ENCODE measurements at regions not wholly inside any gene's neighbourhood (a gene's known extent, or its start where the extent isn't known, plus 50 kb on each side); places are given as distances from the start of the nearest gene placed in this dataset.

DNA sequence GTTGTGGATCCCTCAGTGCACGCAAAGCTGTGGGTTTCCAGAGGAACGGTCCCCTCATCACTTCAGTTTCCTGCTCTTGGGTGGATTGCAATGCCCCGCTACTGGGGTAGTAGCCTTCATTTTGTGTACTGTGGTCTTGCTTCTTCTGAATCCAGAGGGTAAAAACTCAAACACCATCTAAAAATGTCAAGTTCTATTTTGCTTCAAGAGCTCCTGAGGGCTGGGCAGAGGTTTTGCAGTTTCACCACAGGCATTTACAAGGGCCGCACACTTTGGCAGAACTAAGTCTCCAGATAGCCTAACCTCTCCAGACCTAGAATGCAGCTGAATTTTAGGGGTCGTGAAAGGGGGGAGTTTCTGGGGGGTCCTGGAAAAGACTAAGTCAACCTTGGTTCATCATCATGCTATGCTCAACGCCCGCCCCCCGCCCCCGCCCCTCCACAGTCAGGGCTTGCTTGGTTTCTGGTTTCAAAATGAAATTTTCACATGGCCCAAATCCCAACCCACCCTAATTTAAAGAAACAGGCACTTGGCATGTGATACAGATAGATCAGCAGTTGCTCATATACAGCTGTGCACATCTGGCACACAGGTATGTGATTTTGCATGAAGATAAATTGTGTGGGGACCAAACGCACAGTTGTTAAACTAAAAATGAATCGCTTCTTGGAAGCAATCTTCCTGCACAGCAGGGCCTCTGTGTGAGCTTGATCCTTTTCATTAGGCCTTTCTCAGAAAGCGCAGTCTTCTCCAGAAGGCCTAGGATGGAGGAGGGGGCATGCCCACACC, 329.6 kb downstream of the OSR1 start:
- ChIA-PET CTCF (no interaction called here), POLR2A (no interaction called here)

DNA sequence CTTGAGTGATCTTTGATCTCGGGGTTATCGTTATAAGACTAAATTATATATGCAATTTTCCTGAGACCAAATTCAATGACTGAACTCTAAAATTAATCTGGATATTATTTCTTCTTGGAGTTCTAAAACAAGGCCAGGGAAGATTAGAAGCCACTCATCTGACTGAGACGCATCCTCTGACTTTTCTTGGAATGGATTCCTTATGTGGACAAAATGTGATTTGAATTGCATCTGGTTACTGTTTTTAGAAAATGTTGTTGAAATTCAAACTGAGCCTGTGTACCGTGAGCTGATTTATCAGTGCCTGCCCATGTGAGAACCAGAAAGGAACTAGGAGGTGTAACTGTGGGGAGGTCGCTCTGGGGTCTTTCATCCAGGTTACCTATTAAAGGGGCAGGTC, 330.8 kb downstream of the OSR1 start:
- no peaks in the 10 kb centered on the region for H3K36me3 Mint-ChIP-seq (ENCODE audit: insufficient read depth, unreplicated experiment)
- H3K27ac Mint-ChIP-seq (ENCODE audit: unreplicated experiment) = no peak overlapping the region
- Histone ChIP-seq H3K4me1 (no peaks in the 10 kb centered on the region), H3K36me3 (ENCODE audit: control insufficient read depth, insufficient read depth, low read length) (no peaks in the 10 kb centered on the region), H3K4me3 (ENCODE audit: low read depth, low read length) (no peak overlapping the region), H3K27me3 (replicated peaks; ENCODE audit: control insufficient read depth, insufficient read depth, low read length) (no peaks in the 10 kb centered on the region), H3K9me3 (no peaks in the 10 kb centered on the region)
- ChIA-PET CTCF (no interaction called here), POLR2A (no interaction called here)
- no peaks in the 10 kb centered on the region for H3K27me3 Mint-ChIP-seq (ENCODE audit: insufficient read depth, unreplicated experiment)
- no peaks in the 10 kb centered on the region for H3K9me3 Mint-ChIP-seq (ENCODE audit: unreplicated experiment)
- DNase-seq = no peak
- TF ChIP-seq, protein P1, sequence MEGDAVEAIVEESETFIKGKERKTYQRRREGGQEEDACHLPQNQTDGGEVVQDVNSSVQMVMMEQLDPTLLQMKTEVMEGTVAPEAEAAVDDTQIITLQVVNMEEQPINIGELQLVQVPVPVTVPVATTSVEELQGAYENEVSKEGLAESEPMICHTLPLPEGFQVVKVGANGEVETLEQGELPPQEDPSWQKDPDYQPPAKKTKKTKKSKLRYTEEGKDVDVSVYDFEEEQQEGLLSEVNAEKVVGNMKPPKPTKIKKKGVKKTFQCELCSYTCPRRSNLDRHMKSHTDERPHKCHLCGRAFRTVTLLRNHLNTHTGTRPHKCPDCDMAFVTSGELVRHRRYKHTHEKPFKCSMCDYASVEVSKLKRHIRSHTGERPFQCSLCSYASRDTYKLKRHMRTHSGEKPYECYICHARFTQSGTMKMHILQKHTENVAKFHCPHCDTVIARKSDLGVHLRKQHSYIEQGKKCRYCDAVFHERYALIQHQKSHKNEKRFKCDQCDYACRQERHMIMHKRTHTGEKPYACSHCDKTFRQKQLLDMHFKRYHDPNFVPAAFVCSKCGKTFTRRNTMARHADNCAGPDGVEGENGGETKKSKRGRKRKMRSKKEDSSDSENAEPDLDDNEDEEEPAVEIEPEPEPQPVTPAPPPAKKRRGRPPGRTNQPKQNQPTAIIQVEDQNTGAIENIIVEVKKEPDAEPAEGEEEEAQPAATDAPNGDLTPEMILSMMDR (IDR thresholded peaks at IDR 0.05; ENCODE audit: insufficient read depth in 1 of 2, low read depth in 1 of 2, low read length in 1 of 2, severe bottlenecking in 1 of 2, unreplicated experiment in 1 of 2) = no peak
- no peaks in the 10 kb centered on the region for H3K4me1 Mint-ChIP-seq (ENCODE audit: low read depth, unreplicated experiment)
- no TSS peak for BruUV-seq (replicated peaks)
- intact Hi-C loops (cut with micrococcal nuclease; ENCODE audit: unreplicated experiment) = no loop called here
- H3K4me3 Mint-ChIP-seq (ENCODE audit: unreplicated experiment) = no peak overlapping the region

More for the DNA sequence above, 329.6 kb downstream of the OSR1 start:
- Histone ChIP-seq H3K36me3 (ENCODE audit: control insufficient read depth, insufficient read depth, low read length) (no peaks in the 10 kb centered on the region), H3K4me3 (ENCODE audit: low read depth, low read length) (no peak overlapping the region), H3K9me3 (no peaks in the 10 kb centered on the region), H3K27me3 (replicated peaks; ENCODE audit: control insufficient read depth, insufficient read depth, low read length) (no peaks in the 10 kb centered on the region), H3K4me1 (no peaks in the 10 kb centered on the region)
- H3K4me1 Mint-ChIP-seq (ENCODE audit: low read depth, unreplicated experiment) = no peaks in the 10 kb centered on the region
- no TSS peak for BruUV-seq (replicated peaks)
- TF ChIP-seq, protein P1 (IDR thresholded peaks at IDR 0.05; ENCODE audit: insufficient read depth in 1 of 2, low read depth in 1 of 2, low read length in 1 of 2, severe bottlenecking in 1 of 2, unreplicated experiment in 1 of 2) = no peak
- no peak for DNase-seq
- H3K36me3 Mint-ChIP-seq (ENCODE audit: insufficient read depth, unreplicated experiment) = no peaks in the 10 kb centered on the region
- H3K4me3 Mint-ChIP-seq (ENCODE audit: unreplicated experiment) = no peak overlapping the region
- no peak overlapping the region for H3K27ac Mint-ChIP-seq (ENCODE audit: unreplicated experiment)
- intact Hi-C loops (cut with micrococcal nuclease; ENCODE audit: unreplicated experiment) = no loop called here
- H3K9me3 Mint-ChIP-seq (ENCODE audit: unreplicated experiment) = no peaks in the 10 kb centered on the region
- H3K27me3 Mint-ChIP-seq (ENCODE audit: insufficient read depth, unreplicated experiment) = no peaks in the 10 kb centered on the region

DNA sequence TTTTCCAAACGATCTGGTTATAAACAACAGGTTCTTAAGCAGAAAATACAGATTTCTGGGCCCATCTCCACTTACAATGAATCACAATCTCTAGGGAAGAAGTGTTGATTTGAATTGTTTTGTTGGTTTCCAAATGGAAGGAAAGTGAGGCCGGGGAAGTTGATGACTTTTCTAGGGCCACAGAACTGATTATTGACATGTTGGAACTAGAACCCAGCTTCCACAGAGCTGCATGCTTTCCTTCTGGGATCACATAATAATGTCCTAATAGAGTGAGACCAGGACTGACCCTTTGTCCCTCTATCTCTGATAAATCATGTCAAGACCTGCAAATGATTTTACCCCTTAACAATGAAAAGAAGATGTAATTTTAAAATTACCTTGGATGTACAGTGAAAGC, 332.2 kb downstream of the OSR1 start:
- TF ChIP-seq, protein P1 (IDR thresholded peaks at IDR 0.05; ENCODE audit: insufficient read depth in 1 of 2, low read depth in 1 of 2, low read length in 1 of 2, severe bottlenecking in 1 of 2, unreplicated experiment in 1 of 2) = no peak
- ChIA-PET CTCF (no interaction called here), POLR2A (no interaction called here)
- Mint-ChIP-seq H3K9me3 (ENCODE audit: unreplicated experiment) (no peaks in the 10 kb centered on the region), H3K36me3 (ENCODE audit: insufficient read depth, unreplicated experiment) (no peaks in the 10 kb centered on the region), H3K27me3 (ENCODE audit: insufficient read depth, unreplicated experiment) (no peaks in the 10 kb centered on the region), H3K4me3 (ENCODE audit: unreplicated experiment) (no peak overlapping the region), H3K4me1 (ENCODE audit: low read depth, unreplicated experiment) (no peaks in the 10 kb centered on the region), H3K27ac (ENCODE audit: unreplicated experiment) (no peak overlapping the region)
- BruUV-seq (replicated peaks) = no TSS peak
- DNase-seq = no peak
- no peak overlapping the region for H3K4me3 ChIP-seq (ENCODE audit: low read depth, low read length)
- H3K36me3 ChIP-seq (ENCODE audit: control insufficient read depth, insufficient read depth, low read length) = no peaks in the 10 kb centered on the region
- no peaks in the 10 kb centered on the region for H3K4me1 ChIP-seq
- no peaks in the 10 kb centered on the region for H3K9me3 ChIP-seq
- intact Hi-C loops (cut with micrococcal nuclease; ENCODE audit: unreplicated experiment) = no loop called here
- no peaks in the 10 kb centered on the region for H3K27me3 ChIP-seq (replicated peaks; ENCODE audit: control insufficient read depth, insufficient read depth, low read length)
